ENCODE measurements at regions not wholly inside any gene's neighbourhood (a gene's known extent, or its start where the extent isn't known, plus 50 kb on each side); places are given as distances from the start of the nearest gene placed in this dataset.

- intact Hi-C loops (cut with micrococcal nuclease), result no loop called here
- ChIA-PET CTCF (interaction anchor here (1.0 kb wide), 1 partner anchor 334 kb away, joined by 3 read pairs; no protein-coding TSS in a partner anchor), POLR2A (no interaction called here)
- Mint-ChIP-seq H3K4me3 (ENCODE audit: unreplicated experiment) (no peak overlapping the region), H3K27me3 (ENCODE audit: insufficient read depth, unreplicated experiment) (no peaks in the 10 kb centered on the region), H3K4me1 (ENCODE audit: insufficient read depth, unreplicated experiment) (peaks cover 35% of the 10 kb centered on the region), H3K36me3 (ENCODE audit: insufficient read depth, unreplicated experiment) (no peaks in the 10 kb centered on the region), H3K27ac (ENCODE audit: low read depth, unreplicated experiment) (peak overlapping the region; percentile 76), H3K9me3 (ENCODE audit: unreplicated experiment) (peaks cover 8% of the 10 kb centered on the region)
- no peak for DNase-seq (ENCODE audit: unreplicated experiment)
- TF ChIP-seq CTCF (IDR thresholded peaks at IDR 0.05; ENCODE audit: unreplicated experiment), result no peak
- no TSS peak for BruUV-seq (replicated peaks)
These were observed 178.8 kb downstream of the KATNAL1 start for GRCh38 chr13:30128591-30128990.

DNA sequence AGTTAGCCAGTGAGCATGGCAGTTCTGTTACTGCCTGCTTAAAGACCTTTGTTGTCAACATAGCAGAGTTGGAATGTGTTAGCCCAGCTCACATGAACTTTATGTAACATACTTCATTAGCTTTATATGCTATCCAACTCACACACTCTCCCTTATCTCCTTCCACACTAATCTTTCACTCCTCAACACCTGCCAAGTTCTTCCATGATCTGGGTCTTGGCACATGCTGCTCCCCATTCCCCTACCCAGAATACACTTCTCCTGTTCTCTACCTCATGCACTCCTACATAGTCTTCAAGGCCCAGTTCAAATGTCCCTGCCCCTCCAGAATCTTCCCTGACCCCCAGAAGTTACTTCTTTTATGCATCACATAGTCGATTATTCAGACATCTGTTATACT is 179.3 kb downstream of the KATNAL1 start:
- ChIA-PET CTCF (interaction anchor here (0.5 kb wide), 1 partner anchor 18 kb away, joined by 3 read pairs; no protein-coding TSS in a partner anchor), POLR2A (no interaction called here)
- no peak for TF ChIP-seq CTCF (IDR thresholded peaks at IDR 0.05; ENCODE audit: unreplicated experiment)
- H3K27me3 Mint-ChIP-seq (ENCODE audit: insufficient read depth, unreplicated experiment), result no peaks in the 10 kb centered on the region
- H3K27ac Mint-ChIP-seq (ENCODE audit: low read depth, unreplicated experiment), result peak overlapping the region; percentile 76
- intact Hi-C loops (cut with micrococcal nuclease), result no loop called here
- H3K4me1 Mint-ChIP-seq (ENCODE audit: insufficient read depth, unreplicated experiment), result peaks cover 40% of the 10 kb centered on the region
- H3K9me3 Mint-ChIP-seq (ENCODE audit: unreplicated experiment), result peaks cover 13% of the 10 kb centered on the region
- no peak overlapping the region for H3K4me3 Mint-ChIP-seq (ENCODE audit: unreplicated experiment)
- DNase-seq (ENCODE audit: unreplicated experiment), result no peak
- no TSS peak for BruUV-seq (replicated peaks)
- H3K36me3 Mint-ChIP-seq (ENCODE audit: insufficient read depth, unreplicated experiment), result no peaks in the 10 kb centered on the region

GRCh38 chr13:30126903-30127428 is 180.4 kb downstream of the KATNAL1 start:
- BruUV-seq (replicated peaks), result no TSS peak
- Mint-ChIP-seq H3K4me3 (ENCODE audit: unreplicated experiment) (no peak overlapping the region), H3K4me1 (ENCODE audit: insufficient read depth, unreplicated experiment) (peaks cover 36% of the 10 kb centered on the region), H3K36me3 (ENCODE audit: insufficient read depth, unreplicated experiment) (no peaks in the 10 kb centered on the region), H3K27me3 (ENCODE audit: insufficient read depth, unreplicated experiment) (no peaks in the 10 kb centered on the region), H3K9me3 (ENCODE audit: unreplicated experiment) (peaks cover 15% of the 10 kb centered on the region), H3K27ac (ENCODE audit: low read depth, unreplicated experiment) (peak overlapping the region; percentile 79)
- ChIA-PET POLR2A (interaction anchor here (0.6 to 2.8 kb wide), 11 partner anchors 13 to 490 kb away, joined by 3 to 16 read pairs (median 4); partner anchors contain the start of genes UBE2L5 and USPL1), CTCF (interaction anchor here (0.8 to 3.9 kb wide), 8 partner anchors 11 to 336 kb away, joined by 3 to 27 read pairs (median 4); no protein-coding TSS in a partner anchor)
- intact Hi-C loops (cut with micrococcal nuclease), result no loop called here
- no peak for TF ChIP-seq CTCF (IDR thresholded peaks at IDR 0.05; ENCODE audit: unreplicated experiment)
- DNase-seq (ENCODE audit: unreplicated experiment), result no peak

DNA sequence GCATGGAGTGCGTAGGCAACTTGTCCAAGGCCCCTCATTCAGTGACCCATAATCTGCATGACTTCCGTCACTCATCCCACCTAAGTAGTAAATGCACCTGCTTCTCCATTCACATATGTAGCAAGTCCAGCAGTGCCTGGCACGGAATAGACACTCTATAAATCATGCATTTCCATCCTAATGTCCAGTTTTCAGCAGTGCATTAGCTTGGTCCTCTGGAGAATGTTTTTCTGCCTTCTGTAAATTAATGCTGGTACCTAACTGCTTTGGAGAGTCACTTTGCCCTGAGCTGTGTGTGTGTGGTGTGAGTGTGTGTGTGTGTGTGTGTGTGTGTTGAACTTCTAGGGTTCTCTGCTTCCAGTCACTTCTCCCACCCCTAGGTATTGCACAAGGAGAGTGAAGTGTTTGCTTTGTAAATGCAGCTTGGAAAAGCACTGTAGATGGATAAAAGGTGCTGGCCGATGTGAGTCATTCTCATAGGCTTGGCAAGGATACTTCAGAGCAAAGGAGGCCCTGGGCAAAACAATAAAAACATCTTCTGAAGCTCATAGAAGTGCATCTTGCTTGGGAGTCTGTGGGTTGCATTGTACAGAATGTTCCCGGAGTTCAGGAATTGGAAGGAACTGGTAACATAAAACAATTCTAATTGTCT is 181.8 kb downstream of the KATNAL1 start:
- intact Hi-C loops (cut with micrococcal nuclease), result no loop called here
- Mint-ChIP-seq H3K9me3 (ENCODE audit: unreplicated experiment) (peaks cover 15% of the 10 kb centered on the region), H3K4me1 (ENCODE audit: insufficient read depth, unreplicated experiment) (peaks cover 48% of the 10 kb centered on the region), H3K36me3 (ENCODE audit: insufficient read depth, unreplicated experiment) (no peaks in the 10 kb centered on the region), H3K27me3 (ENCODE audit: insufficient read depth, unreplicated experiment) (no peaks in the 10 kb centered on the region), H3K4me3 (ENCODE audit: unreplicated experiment) (peak overlapping the region; percentile 47), H3K27ac (ENCODE audit: low read depth, unreplicated experiment) (peak overlapping the region; percentile 79)
- BruUV-seq (replicated peaks), result no TSS peak
- POLR2A ChIA-PET, result interaction anchor here (0.6 to 2.8 kb wide), 18 partner anchors 11 to 503 kb away, joined by 3 to 16 read pairs (median 4); partner anchors contain the start of genes HMGB1, UBE2L5 and USPL1
- TF ChIP-seq CTCF (IDR thresholded peaks at IDR 0.05; ENCODE audit: unreplicated experiment), result no peak
- DNase-seq (ENCODE audit: unreplicated experiment), result peak; percentile 95
- CTCF ChIA-PET, result interaction anchor here (0.6 to 3.9 kb wide), 11 partner anchors 10 to 851 kb away, joined by 3 to 27 read pairs (median 5); no protein-coding TSS in a partner anchor

Measured in MCF 10A (cell line).